ENCODE measurements at regions not wholly inside any gene's neighbourhood (a gene's known extent, or its start where the extent isn't known, plus 50 kb on each side); places are given as distances from the start of the nearest gene placed in this dataset.

DNA sequence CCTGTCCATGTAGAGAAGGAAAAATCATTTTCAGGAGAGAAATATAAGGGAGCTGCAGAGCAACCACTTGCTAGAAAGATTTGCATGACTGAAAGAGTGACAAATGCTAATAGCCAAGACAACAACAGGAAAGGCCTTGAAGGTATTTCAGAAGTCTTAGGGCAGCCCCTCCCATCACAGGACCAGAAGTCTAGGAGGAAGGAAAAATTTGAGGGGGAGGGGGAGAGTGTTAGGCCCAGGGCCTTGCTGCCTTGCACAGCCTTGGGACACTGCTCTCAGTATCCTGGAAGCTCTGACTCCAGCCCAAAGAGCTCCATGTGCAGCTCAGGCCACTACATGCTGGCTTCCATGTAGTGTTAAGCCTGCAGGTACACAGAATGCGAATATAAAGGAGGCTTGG, 266.9 kb downstream of the GLI2 start:
- POLR2A ChIA-PET, result no interaction called here
- intact Hi-C loops (cut with micrococcal nuclease; ENCODE audit: unreplicated experiment), result no loop called here
- no peak for ATAC-seq

DNA sequence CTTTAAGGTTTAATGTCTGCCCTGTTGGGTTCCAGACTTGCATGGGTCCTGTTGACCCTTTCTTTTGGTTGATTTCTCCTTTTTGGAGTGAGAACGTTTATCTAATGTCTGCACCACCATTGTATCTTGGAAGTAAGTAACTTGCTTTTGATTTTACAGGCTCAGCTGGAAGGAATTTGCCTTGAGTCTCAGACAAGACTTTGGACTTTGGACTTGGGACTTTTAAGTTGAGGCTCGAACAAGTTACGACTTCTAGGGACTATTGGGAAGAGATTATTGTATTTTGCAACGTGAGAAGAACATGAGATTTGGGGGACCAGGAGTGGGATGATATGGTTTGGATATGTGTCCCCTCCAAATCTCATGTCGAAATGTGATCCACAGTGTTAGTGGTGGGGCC, 267.7 kb downstream of the GLI2 start:
- in situ Hi-C loops (cut with HindIII; ENCODE audit: extremely low pct_ligation_motif_present, low pct_unique_long_range_greater_than_20kb), result no loop called here
- CTCF ChIA-PET (ENCODE audit: low intra/inter-chr PET ratio, low total read pairs), result no interaction called here
- no peak for ATAC-seq

More for the DNA sequence above, 266.9 kb downstream of the GLI2 start:
- no peak for TF ChIP-seq ZNF296 (CRISPR knock-in tag; conservative IDR thresholded peaks at IDR 0.05)
- TF ChIP-seq ZFP90 (CRISPR knock-in tag; IDR thresholded peaks at IDR 0.05; ENCODE audit: borderline replicate concordance), result no peak
- TF ChIP-seq PLRG1 (conservative IDR thresholded peaks at IDR 0.05), result no peak
- no peak for TF ChIP-seq ZNF552 (CRISPR knock-in tag; IDR thresholded peaks at IDR 0.05; ENCODE audit: borderline replicate concordance)
- TF ChIP-seq, protein P1, sequence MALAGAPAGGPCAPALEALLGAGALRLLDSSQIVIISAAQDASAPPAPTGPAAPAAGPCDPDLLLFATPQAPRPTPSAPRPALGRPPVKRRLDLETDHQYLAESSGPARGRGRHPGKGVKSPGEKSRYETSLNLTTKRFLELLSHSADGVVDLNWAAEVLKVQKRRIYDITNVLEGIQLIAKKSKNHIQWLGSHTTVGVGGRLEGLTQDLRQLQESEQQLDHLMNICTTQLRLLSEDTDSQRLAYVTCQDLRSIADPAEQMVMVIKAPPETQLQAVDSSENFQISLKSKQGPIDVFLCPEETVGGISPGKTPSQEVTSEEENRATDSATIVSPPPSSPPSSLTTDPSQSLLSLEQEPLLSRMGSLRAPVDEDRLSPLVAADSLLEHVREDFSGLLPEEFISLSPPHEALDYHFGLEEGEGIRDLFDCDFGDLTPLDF (CRISPR knock-in tag; IDR thresholded peaks at IDR 0.05), result no peak
- Histone ChIP-seq H4K20me1 (ENCODE audit: insufficient read depth, low read length) (no peaks in the 10 kb centered on the region), H3K9ac (ENCODE audit: insufficient read depth, low read depth, low read length) (no peak overlapping the region), H3K4me1 (ENCODE audit: insufficient read depth, low read length) (no peaks in the 10 kb centered on the region), H3K9me3 (ENCODE audit: low read length) (no peaks in the 10 kb centered on the region), H3K27me3 (ENCODE audit: control insufficient read depth in 1 of 2, insufficient read depth in 2 of 2, low read length in 2 of 2) (peaks cover 2 to 13% of the 10 kb centered on the region in 2 experiments; a peak in 2 of 5 replicates), H3K4me2 (ENCODE audit: low read depth, low read length) (no peak overlapping the region), H3K79me2 (ENCODE audit: insufficient read depth, low read length) (no peaks in the 10 kb centered on the region), H3K36me3 (replicated peaks in 1 of 2; ENCODE audit: control insufficient read depth in 1 of 2, insufficient read depth in 2 of 2, low read length in 2 of 2) (no peaks in the 10 kb centered on the region), H3K4me3 (replicated peaks in 1 of 3; ENCODE audit: insufficient read depth in 1 of 3, low read depth in 2 of 3, low read length in 3 of 3) (no peak overlapping the region), H2AFZ (ENCODE audit: low read length) (no peak overlapping the region), H3K27ac (ENCODE audit: extremely low read length, insufficient read depth, low read length) (no peak overlapping the region)
- BruUV-seq (replicated peaks), result no TSS peak
- no peak for FAIRE-seq
- WGBS (ENCODE audit: low lambda C conversion rate), result 0% methylated on average over 1 of the region's 1 CpG
- no peak for DNase-seq (ENCODE audit: low spot score)
- in situ Hi-C loops (cut with HindIII; ENCODE audit: extremely low pct_ligation_motif_present, low pct_unique_long_range_greater_than_20kb), result no loop called here
- CTCF ChIA-PET (ENCODE audit: low intra/inter-chr PET ratio, low total read pairs), result no interaction called here

More for the DNA sequence above, 267.7 kb downstream of the GLI2 start:
- TF ChIP-seq CCAR2 (optimal IDR thresholded peaks at IDR 0.05; ENCODE audit: low read depth, low read length) (no peak), ZNF331 (CRISPR knock-in tag; IDR thresholded peaks at IDR 0.05) (no peak), NFYB (CRISPR knock-in tag; IDR thresholded peaks at IDR 0.05) (no peak)
- no peaks in the 10 kb centered on the region for H3K79me2 ChIP-seq (ENCODE audit: insufficient read depth, low read length)
- intact Hi-C loops (cut with micrococcal nuclease; ENCODE audit: unreplicated experiment), result no loop called here
- no peak for DNase-seq (ENCODE audit: low spot score)
- POLR2A ChIA-PET, result no interaction called here
- no peak overlapping the region for H2AFZ ChIP-seq (ENCODE audit: low read length)
- no peak overlapping the region for H3K4me2 ChIP-seq (ENCODE audit: low read depth, low read length)
- peaks cover 2 to 13% of the 10 kb centered on the region in 2 experiments; a peak in 2 of 5 replicates for H3K27me3 ChIP-seq (ENCODE audit: control insufficient read depth in 1 of 2, insufficient read depth in 2 of 2, low read length in 2 of 2)
- H3K4me1 ChIP-seq (ENCODE audit: insufficient read depth, low read length), result no peaks in the 10 kb centered on the region
- H3K36me3 ChIP-seq (replicated peaks in 1 of 2; ENCODE audit: control insufficient read depth in 1 of 2, insufficient read depth in 2 of 2, low read length in 2 of 2), result no peaks in the 10 kb centered on the region
- no peak overlapping the region for H3K27ac ChIP-seq (ENCODE audit: extremely low read length, insufficient read depth, low read length)
- H3K9ac ChIP-seq (ENCODE audit: insufficient read depth, low read depth, low read length), result no peak overlapping the region
- BruUV-seq (replicated peaks), result no TSS peak
- WGBS (ENCODE audit: low lambda C conversion rate), result 2% methylated on average over 5 of the region's 5 CpGs
- no peaks in the 10 kb centered on the region for H3K9me3 ChIP-seq (ENCODE audit: low read length)
- H4K20me1 ChIP-seq (ENCODE audit: insufficient read depth, low read length), result no peaks in the 10 kb centered on the region
- no peak for FAIRE-seq
- no peak overlapping the region for H3K4me3 ChIP-seq (replicated peaks in 1 of 3; ENCODE audit: insufficient read depth in 1 of 3, low read depth in 2 of 3, low read length in 3 of 3)

All from HepG2 (cell line).